ENCODE measurements at regions not wholly inside any gene's neighbourhood (a gene's known extent, or its start where the extent isn't known, plus 50 kb on each side); places are given as distances from the start of the nearest gene placed in this dataset.

DNA sequence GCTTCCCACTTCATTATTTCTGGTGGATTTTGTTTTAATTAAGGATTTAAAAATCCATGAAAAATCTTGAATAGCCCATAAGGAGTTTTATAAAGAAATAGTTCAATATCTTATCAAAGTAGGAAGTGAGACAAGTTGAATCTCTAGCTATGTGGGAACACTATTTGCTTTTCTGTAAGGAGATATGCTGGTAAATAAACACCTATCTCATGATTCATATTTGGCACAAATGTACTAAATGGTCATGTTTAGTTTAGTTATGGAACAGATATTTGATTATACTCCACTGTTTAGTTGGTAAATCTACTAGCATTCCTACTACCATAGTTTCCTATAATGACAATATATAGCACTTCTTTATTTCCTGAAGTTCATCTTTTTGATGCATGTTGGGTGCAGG, 239.9 kb upstream of the CEP162 start:
- no peak for DNase-seq (ENCODE audit: low read depth)
- no peak overlapping the region for H3K4me3 ChIP-seq (ENCODE audit: low read depth, low read length)
- TF ChIP-seq, protein P1, sequence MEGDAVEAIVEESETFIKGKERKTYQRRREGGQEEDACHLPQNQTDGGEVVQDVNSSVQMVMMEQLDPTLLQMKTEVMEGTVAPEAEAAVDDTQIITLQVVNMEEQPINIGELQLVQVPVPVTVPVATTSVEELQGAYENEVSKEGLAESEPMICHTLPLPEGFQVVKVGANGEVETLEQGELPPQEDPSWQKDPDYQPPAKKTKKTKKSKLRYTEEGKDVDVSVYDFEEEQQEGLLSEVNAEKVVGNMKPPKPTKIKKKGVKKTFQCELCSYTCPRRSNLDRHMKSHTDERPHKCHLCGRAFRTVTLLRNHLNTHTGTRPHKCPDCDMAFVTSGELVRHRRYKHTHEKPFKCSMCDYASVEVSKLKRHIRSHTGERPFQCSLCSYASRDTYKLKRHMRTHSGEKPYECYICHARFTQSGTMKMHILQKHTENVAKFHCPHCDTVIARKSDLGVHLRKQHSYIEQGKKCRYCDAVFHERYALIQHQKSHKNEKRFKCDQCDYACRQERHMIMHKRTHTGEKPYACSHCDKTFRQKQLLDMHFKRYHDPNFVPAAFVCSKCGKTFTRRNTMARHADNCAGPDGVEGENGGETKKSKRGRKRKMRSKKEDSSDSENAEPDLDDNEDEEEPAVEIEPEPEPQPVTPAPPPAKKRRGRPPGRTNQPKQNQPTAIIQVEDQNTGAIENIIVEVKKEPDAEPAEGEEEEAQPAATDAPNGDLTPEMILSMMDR (conservative IDR thresholded peaks at IDR 0.05; ENCODE audit: low read depth, low read length) = no peak

DNA sequence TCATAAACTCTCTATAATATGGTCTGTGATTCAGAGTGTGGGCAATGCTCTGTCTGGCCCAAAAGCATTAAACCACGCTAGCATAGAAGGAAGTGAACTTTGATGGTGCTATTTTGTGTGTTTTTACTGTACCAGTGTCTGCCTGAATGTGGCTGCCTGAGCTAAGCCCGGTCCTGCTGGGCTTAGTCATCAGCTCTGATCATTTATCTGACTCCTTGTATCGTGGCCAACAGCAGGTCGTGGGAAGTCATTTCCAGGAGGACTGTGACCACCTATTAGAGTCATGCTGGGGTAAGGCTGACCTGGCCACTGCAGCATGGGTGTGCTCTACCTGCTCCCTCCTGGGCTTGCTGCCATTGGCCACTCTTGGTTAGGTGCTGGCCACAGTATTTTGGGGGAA, 239.1 kb upstream of the CEP162 start:
- H3K4me3 ChIP-seq (ENCODE audit: low read depth, low read length) = no peak overlapping the region
- DNase-seq (ENCODE audit: low read depth) = peak; percentile 16
- TF ChIP-seq, protein P1 (conservative IDR thresholded peaks at IDR 0.05; ENCODE audit: low read depth, low read length) = no peak

DNA sequence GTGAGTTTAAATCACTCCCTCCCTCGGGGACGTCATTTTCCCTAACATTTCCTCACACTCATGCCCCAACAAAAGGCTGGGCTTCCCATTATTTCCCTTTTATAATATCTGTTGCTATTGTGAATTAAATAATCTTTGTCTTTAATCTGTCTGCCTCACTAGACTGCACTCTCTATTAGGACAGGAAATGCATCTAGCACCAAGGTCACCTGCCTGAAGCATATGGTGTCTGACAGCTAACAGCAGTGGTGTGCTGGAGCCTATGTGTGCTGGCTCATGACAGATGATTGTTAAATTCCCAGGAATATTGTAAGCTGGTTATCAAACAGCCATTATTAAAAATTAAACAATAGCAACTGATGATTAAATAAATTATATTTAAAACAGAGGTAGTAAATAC, 237.0 kb upstream of the CEP162 start:
- DNase-seq (ENCODE audit: low read depth) = no peak
- H3K4me3 ChIP-seq (ENCODE audit: low read depth, low read length) = no peak overlapping the region
- TF ChIP-seq, protein P1 (conservative IDR thresholded peaks at IDR 0.05; ENCODE audit: low read depth, low read length) = no peak

DNA sequence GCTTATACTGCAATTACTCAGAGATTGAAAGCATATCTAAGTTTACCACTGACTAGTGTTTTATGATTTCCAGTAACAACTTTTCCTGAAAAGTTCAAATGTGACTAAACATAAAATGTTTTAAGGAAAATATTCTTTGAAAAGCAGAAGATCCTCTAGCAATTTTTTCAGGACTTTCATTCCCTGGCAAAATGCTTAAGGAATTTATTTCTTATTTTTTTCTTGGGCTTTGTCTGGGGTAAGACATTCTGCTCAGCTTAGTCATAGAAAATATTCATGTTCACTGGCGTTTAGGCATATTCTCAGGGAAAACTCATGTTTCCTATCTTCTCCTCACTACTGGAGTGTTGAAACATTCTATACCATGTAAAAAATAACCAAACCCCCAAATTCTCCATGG, 235.3 kb upstream of the CEP162 start:
- H3K4me3 ChIP-seq (ENCODE audit: low read depth, low read length) = no peak overlapping the region
- no peak for DNase-seq (ENCODE audit: low read depth)
- TF ChIP-seq, protein P1 (conservative IDR thresholded peaks at IDR 0.05; ENCODE audit: low read depth, low read length) = no peak

DNA sequence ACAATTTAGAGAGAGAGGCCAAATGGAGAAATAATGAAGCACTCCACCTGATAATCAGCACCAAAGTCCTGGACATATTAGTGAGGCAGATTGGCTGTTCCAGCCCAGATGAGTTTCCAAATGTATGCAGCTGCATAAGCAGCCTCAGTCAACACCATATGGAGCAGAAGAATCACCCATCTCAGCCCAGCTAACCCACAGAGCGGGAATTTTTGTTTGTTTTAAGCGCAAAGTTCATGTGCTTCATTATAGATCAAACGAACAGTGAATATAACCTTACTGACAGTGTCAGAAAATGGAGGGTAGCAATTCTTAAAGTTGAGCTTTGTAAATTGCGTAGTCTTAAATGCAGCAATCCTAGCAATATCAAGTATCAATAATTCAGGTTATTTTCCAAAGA, 234.0 kb upstream of the CEP162 start:
- no peak overlapping the region for H3K4me3 ChIP-seq (ENCODE audit: low read depth, low read length)
- TF ChIP-seq, protein P1 (conservative IDR thresholded peaks at IDR 0.05; ENCODE audit: low read depth, low read length) = no peak
- no peak for DNase-seq (ENCODE audit: low read depth)

DNA sequence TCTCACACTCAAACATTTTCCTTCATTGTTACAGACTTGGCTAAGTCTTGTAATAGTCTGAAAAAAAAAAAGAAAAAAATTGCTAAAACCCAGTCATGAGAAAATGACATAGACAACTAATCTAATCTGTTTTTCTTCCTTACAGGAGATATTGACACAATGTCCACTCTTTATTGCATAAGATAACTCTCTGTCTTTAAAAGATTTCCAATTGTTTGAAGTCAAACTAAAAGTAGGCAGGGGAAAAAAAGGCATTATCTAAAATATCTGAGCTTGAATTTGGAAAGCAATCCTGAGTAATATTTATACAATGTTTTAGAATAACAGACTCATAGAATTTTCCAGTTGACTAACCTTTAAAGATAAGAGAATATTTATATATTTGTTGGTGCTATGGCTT, 233.0 kb upstream of the CEP162 start:
- TF ChIP-seq, protein P1 (conservative IDR thresholded peaks at IDR 0.05; ENCODE audit: low read depth, low read length) = no peak
- no peak for DNase-seq (ENCODE audit: low read depth)
- H3K4me3 ChIP-seq (ENCODE audit: low read depth, low read length) = no peak overlapping the region

DNA sequence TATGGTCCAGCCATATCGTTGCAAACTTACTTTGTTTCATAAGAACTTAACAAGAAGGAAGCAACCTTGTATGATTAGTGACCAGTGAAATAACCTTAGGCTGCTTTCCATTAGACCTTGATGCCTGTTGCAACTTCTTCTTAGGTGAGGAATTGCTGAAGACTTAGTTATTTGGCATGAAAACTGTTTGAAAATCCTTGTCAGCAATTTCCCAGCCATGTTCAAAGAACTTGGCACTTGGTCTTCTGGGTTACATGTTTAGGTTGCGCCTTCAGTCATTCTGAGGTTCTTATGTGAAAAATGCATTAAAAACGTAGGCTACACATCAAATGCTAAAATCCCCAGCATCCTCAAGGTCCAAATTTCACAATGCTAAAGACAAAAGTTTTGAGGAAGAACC, 232.0 kb upstream of the CEP162 start:
- TF ChIP-seq, protein P1 (conservative IDR thresholded peaks at IDR 0.05; ENCODE audit: low read depth, low read length) = no peak
- DNase-seq (ENCODE audit: low read depth) = no peak
- no peak overlapping the region for H3K4me3 ChIP-seq (ENCODE audit: low read depth, low read length)
